A549 (cell line): ENCODE measurements at regions not wholly inside any gene's neighbourhood (a gene's known extent, or its start where the extent isn't known, plus 50 kb on each side); places are given as distances from the start of the nearest gene placed in this dataset.

ENCODE experiments used
- ATAC-seq, 2 experiments: fragments of 200-7000 bp in 1 of 2; fragments of >200 bp in 1 of 2; cut with Nextera tagmentation in 1 of 2; cut with Tn5 transposase in 1 of 2; 3 replicates each; pipeline versions ENCODE4 v1.8.0 to v1.9.1; 2018 to 2020; ENCODE audit warnings: mild to moderate bottlenecking in 1 of 2, moderate library complexity in 1 of 2
- CTCF ChIA-PET: fragments of 300-600 bp; sonication (Branson Sonifier 250); formaldehyde crosslinking; extraction: SDS; loops from one replicate; lab custom pipeline; 2021; ENCODE audit warnings: antibody characterized with exemption, inconsistent platforms; lab: Yijun Ruan, JAX
- POLR2A ChIA-PET: fragments of 350-600 bp; formaldehyde crosslinking; extraction: SDS; loops from one replicate; lab custom pipeline; 2021; ENCODE audit warnings: antibody characterized with exemption, inconsistent platforms; lab: Yijun Ruan, JAX
- DNase-seq, 2 experiments: peaks; one replicate each; pipeline versions ENCODE4 v3.0.0 to v3.0.0-alpha.2; 2011 to 2016; ENCODE audit warnings: low read depth in 1 of 2, low spot score in 1 of 2
- FAIRE-seq: peaks from 2 replicates; lab custom pipeline; 2011; peaks lifted over from hg19 to GRCh38; lab: Jason Lieb, UNC
- H3K27ac ChIP-seq, 2 experiments: fragments of >200 bp; sonication (Bioruptor Twin); formaldehyde crosslinking; 3 replicates each; pipeline ENCODE4 v1.5.1; 2016 to 2017
- H3K4me1 ChIP-seq: fragments of >200 bp; sonication (Bioruptor Twin); formaldehyde crosslinking; 3 replicates; pipeline ENCODE4 v1.6.1; 2016
- H3K4me2 ChIP-seq: fragments of >200 bp; sonication (Bioruptor Twin); formaldehyde crosslinking; 3 replicates; pipeline ENCODE4 v1.6.1; 2016
- H3K4me3 ChIP-seq: fragments of >200 bp; sonication (Bioruptor Twin); formaldehyde crosslinking; 3 replicates; pipeline ENCODE4 v1.5.1; 2016
- H3K9me3 ChIP-seq: fragments of >200 bp; sonication (Bioruptor Twin); formaldehyde crosslinking; 3 replicates; pipeline ENCODE4 v1.6.1; 2016
- BHLHE40 ChIP-seq: IDR thresholded peaks from 2 replicates; pipeline ENCODE4 v1.6.1; 2012; ENCODE audit warnings: low read depth, low read length, inconsistent platforms
- CBX8 ChIP-seq: fragments of 200-600 bp; sonication (generic); IDR thresholded peaks from 2 replicates; pipeline ENCODE4 v1.6.1; 2016
- CHD4 ChIP-seq: fragments of 200-600 bp; sonication (generic); IDR thresholded peaks from 2 replicates; pipeline ENCODE4 v1.6.1; 2016; ENCODE audit warnings: antibody characterized with exemption, mild to moderate bottlenecking, borderline replicate concordance
- EHMT2 ChIP-seq: fragments of 200-600 bp; sonication (generic); IDR thresholded peaks from 2 replicates; pipeline ENCODE4 v1.6.1; 2016; ENCODE audit warnings: antibody characterized with exemption, low read depth, mild to moderate bottlenecking, moderate library complexity
- EP300 ChIP-seq, 2 experiments: fragments of >200 bp; sonication (Bioruptor Twin); formaldehyde crosslinking; IDR thresholded peaks; 2 replicates in 1 of 2; 3 replicates in 1 of 2; pipeline ENCODE4 v1.6.1; 2016 to 2017
- ESRRA ChIP-seq: fragments of 150-350 bp; IDR thresholded peaks from 2 replicates; pipeline ENCODE4 v1.6.1; 2014; ENCODE audit warnings: mild to moderate bottlenecking, low read length, borderline replicate concordance
- FOXS1 ChIP-seq: fragments of 250-450 bp; sonication (Bioruptor Pico); IDR thresholded peaks from 2 replicates; pipeline ENCODE4 v1.5.0; 2020; ENCODE audit warnings: mild to moderate bottlenecking, moderate library complexity
- HDAC2 ChIP-seq: fragments of 200-600 bp; sonication (generic); IDR thresholded peaks from 2 replicates; pipeline ENCODE4 v1.6.1; 2016
- HMGXB4 ChIP-seq: fragments of 250-450 bp; sonication (Bioruptor Pico); IDR thresholded peaks from 2 replicates; pipeline ENCODE4 v1.5.0; 2021; ENCODE audit warnings: mild to moderate bottlenecking, moderate library complexity, borderline replicate concordance
- HOXB13 ChIP-seq: fragments of 250-450 bp; sonication (Bioruptor Pico); IDR thresholded peaks from 2 replicates; pipeline ENCODE4 v1.5.0; 2020; ENCODE audit warnings: low read depth, mild to moderate bottlenecking, moderate library complexity
- KDM5A ChIP-seq: fragments of 200-600 bp; sonication (generic); IDR thresholded peaks from 2 replicates; pipeline ENCODE4 v1.6.1; 2016; ENCODE audit warnings: antibody characterized with exemption, mild to moderate bottlenecking
- RAD21 ChIP-seq, 2 experiments: fragments of >200 bp in 1 of 2; sonication (Bioruptor Twin) in 1 of 2; formaldehyde crosslinking in 1 of 2; IDR thresholded peaks in 1 of 2; conservative IDR thresholded peaks in 1 of 2; 2 replicates in 1 of 2; 3 replicates in 1 of 2; pipeline ENCODE4 v1.6.1; 2012 to 2018; ENCODE audit warnings: inconsistent platforms in 1 of 2
- RARB ChIP-seq: fragments of 250-450 bp; sonication (Bioruptor Pico); IDR thresholded peaks from 2 replicates; pipeline ENCODE4 v1.8.0; 2021; ENCODE audit warnings: mild to moderate bottlenecking, moderate library complexity
- RCOR1 ChIP-seq: fragments of 150-350 bp; IDR thresholded peaks from 2 replicates; pipeline ENCODE4 v1.6.1; 2014; ENCODE audit warnings: antibody characterized with exemption, low read length, low read depth
- RNF2 ChIP-seq: fragments of 200-600 bp; sonication (generic); IDR thresholded peaks from 2 replicates; pipeline ENCODE4 v1.6.1; 2016; ENCODE audit warnings: low read depth, mild to moderate bottlenecking, antibody characterized with exemption, moderate library complexity, borderline replicate concordance
- SMC3 ChIP-seq: fragments of >200 bp; sonication (Bioruptor Twin); formaldehyde crosslinking; IDR thresholded peaks from 3 replicates; pipeline ENCODE4 v1.6.1; 2018; ENCODE audit warnings: inconsistent platforms
- TFCP2L1 ChIP-seq: fragments of 250-450 bp; sonication (Bioruptor Pico); IDR thresholded peaks from 2 replicates; pipeline ENCODE4 v1.5.0; 2021; ENCODE audit warnings: mild to moderate bottlenecking
- ZNF302 ChIP-seq: fragments of 250-450 bp; sonication (Bioruptor Pico); IDR thresholded peaks from 2 replicates; pipeline ENCODE4 v1.9.0; 2021; ENCODE audit warnings: inconsistent platforms, mild to moderate bottlenecking, moderate library complexity
- WGBS: methylation state at CpG from one replicate; pipeline ENCODE4 v1.1.6; 2017; ENCODE audit errors: missing lambda C conversion rate; 5-methylcytosine and 5-hydroxymethylcytosine counted together
- TF ChIP-seq, protein P1 (sequence below): fragments of 250-450 bp; sonication (Bioruptor Pico); IDR thresholded peaks from 2 replicates; pipeline ENCODE4 v1.5.0; 2020; ENCODE audit warnings: low read depth, mild to moderate bottlenecking, moderate library complexity
- TF ChIP-seq, protein P2 (sequence below): IDR thresholded peaks from 2 replicates; pipeline ENCODE4 v1.6.1; 2012
- TF ChIP-seq, protein P3 (sequence below): IDR thresholded peaks from 2 replicates; pipeline ENCODE4 v1.6.1; 2012

GRCh38 chr13:47518530-47518929, 482.5 kb downstream of the SUCLA2 start:
- H3K4me1 ChIP-seq, result no peaks in the 10 kb centered on the region
- ATAC-seq (no peak), DNase-seq (no peak), FAIRE-seq (no peak)
- no peak overlapping the region for H3K4me2 ChIP-seq
- no peak overlapping the region for H3K27ac ChIP-seq
- no peaks in the 10 kb centered on the region for H3K9me3 ChIP-seq
- 0% methylated on average over 1 of the region's 1 CpG for whole genome bisulfite sequencing
- H3K4me3 ChIP-seq, result no peak overlapping the region
- ChIA-PET CTCF (no interaction called here), POLR2A (no interaction called here)
- TF ChIP-seq EHMT2 (no peak), HOXB13 (CRISPR knock-in tag) (no peak), BHLHE40 (no peak), SMC3 (no peak), HDAC2 (no peak), RCOR1 (no peak), RAD21 (conservative IDR thresholded peaks at IDR 0.05 in 1 of 2, IDR thresholded peaks at IDR 0.05 in 1 of 2) (no peak), HMGXB4 (no peak), FOXS1 (CRISPR knock-in tag) (no peak), ESRRA (no peak), CBX8 (no peak), RNF2 (no peak), CHD4 (no peak)
- TF ChIP-seq, protein P1, sequence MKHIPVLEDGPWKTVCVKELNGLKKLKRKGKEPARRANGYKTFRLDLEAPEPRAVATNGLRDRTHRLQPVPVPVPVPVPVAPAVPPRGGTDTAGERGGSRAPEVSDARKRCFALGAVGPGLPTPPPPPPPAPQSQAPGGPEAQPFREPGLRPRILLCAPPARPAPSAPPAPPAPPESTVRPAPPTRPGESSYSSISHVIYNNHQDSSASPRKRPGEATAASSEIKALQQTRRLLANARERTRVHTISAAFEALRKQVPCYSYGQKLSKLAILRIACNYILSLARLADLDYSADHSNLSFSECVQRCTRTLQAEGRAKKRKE, result no peak
- TF ChIP-seq, protein P2, sequence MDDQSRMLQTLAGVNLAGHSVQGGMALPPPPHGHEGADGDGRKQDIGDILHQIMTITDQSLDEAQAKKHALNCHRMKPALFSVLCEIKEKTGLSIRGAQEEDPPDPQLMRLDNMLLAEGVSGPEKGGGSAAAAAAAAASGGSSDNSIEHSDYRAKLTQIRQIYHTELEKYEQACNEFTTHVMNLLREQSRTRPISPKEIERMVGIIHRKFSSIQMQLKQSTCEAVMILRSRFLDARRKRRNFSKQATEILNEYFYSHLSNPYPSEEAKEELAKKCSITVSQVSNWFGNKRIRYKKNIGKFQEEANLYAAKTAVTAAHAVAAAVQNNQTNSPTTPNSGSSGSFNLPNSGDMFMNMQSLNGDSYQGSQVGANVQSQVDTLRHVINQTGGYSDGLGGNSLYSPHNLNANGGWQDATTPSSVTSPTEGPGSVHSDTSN, result no peak

DNA sequence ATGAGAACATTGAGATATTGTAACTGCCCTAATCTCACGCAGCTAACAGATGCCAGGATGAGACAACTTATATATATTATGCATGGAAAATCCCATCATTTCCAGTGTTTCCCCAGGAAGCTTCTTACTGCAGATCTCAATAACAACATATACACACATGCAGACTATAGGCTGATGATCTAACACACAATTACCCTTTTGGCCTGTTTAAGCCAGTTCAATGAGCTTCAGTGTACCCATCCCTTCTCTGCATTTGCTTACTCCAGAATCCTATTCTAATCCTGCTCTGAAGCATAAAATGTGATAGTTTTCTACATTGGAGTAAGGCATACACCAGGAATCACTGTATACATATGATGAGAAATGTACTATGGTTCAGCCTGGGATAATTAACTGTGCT, 489.4 kb downstream of the SUCLA2 start:
- DNase-seq, result no peak
- H3K4me3 ChIP-seq, result no peak overlapping the region
- ChIA-PET POLR2A (no interaction called here), CTCF (no interaction called here)
- TF ChIP-seq BHLHE40 (no peak), ZNF302 (CRISPR knock-in tag) (no peak), HMGXB4 (no peak), ESRRA (no peak), RARB (CRISPR knock-in tag) (no peak), EP300 (IDR thresholded peaks at IDR 0.05) (no peak), KDM5A (no peak), HDAC2 (no peak), TFCP2L1 (CRISPR knock-in tag) (no peak)
- TF ChIP-seq, protein P3, sequence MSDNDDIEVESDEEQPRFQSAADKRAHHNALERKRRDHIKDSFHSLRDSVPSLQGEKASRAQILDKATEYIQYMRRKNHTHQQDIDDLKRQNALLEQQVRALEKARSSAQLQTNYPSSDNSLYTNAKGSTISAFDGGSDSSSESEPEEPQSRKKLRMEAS, result no peak
- no peak for ATAC-seq
- 8% methylated on average over 1 of the region's 1 CpG for WGBS
- FAIRE-seq, result no peak
- H3K4me2 ChIP-seq, result no peak overlapping the region
- no peaks in the 10 kb centered on the region for H3K9me3 ChIP-seq
- H3K4me1 ChIP-seq, result no peaks in the 10 kb centered on the region
- H3K27ac ChIP-seq, result no peak overlapping the region
